Fibroblast of pulmonary artery (primary cell): ENCODE measurements at regions not wholly inside any gene's neighbourhood (a gene's known extent, or its start where the extent isn't known, plus 50 kb on each side); places are given as distances from the start of the nearest gene placed in this dataset.

ENCODE experiments used
- DNase-seq: peaks from one replicate; pipeline ENCODE4 v3.0.0-alpha.2; 2010; ENCODE audit warnings: low read depth
- H3K4me3 ChIP-seq: replicated peaks from 2 replicates; pipeline ENCODE4 v1.5.1; 2011; ENCODE audit warnings: low read depth, mild to moderate bottlenecking, control low read depth, low read length, moderate library complexity
- CTCF ChIP-seq: IDR thresholded peaks from 2 replicates; pipeline ENCODE4 v1.5.1; 2011; ENCODE audit warnings: mild to moderate bottlenecking, control low read depth, low read length, inconsistent platforms; ENCODE audit errors: missing control alignments

DNA sequence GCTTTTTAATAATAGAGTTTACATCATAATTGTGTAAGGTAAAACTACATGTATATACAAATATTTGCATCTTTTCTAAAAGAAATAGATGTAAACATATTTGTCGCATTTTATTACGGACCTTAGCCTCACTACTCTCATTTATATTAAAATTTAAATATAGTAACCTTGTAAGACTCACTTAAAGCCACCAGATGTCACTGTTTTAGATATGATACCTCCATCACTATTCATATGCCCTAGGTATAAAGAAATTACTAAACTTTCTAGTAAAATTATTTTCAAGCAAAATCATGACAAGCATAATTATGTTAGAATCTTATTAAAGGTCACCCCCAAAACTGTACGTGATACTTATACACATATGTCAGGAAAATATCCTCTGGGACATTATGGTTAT lies 674.3 kb upstream of the REG3G start:
- H3K4me3 ChIP-seq: no peak overlapping the region
- no peak for TF ChIP-seq CTCF
- DNase-seq: peak; percentile 1

DNA sequence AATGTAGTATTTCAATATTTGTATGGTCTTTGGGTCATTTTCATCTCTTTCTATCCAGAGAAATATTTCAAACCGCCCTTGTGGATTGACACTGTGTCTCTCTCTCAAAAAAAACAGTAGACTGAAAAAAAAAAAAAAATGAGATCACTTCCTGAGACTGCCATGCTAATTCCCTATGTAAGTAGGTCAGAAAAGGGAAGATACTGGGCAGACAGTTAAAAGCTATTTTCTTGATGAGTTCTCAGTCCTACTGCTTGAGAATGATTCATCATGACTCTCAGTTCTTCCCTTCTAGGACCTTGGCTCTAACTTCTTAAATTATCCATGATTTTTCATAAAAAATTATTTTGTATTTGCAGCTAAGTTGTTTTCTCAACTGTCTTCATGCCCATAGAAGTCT lies 672.3 kb upstream of the REG3G start:
- no peak for TF ChIP-seq CTCF
- no peak overlapping the region for H3K4me3 ChIP-seq
- DNase-seq: no peak

DNA sequence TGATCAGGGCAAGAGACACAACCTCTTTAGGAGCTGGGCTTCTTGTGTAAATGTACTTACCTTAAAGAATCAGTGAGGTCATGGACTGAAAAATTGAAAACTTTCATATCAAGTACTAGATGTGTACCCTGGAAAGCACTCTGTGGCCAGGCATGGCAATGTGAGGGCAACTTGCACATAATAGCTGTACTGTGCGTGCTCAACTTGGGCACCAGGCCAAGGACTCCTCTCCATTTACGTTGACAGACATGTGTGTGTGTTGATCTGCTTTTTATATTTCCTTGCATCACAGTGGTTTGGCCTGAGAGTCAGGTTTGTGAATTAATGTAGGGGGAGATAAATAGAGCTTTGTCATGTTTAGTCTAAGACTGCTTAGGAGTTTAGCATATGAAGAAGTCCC lies 669.5 kb upstream of the REG3G start:
- DNase-seq: no peak
- H3K4me3 ChIP-seq: no peak overlapping the region
- no peak for TF ChIP-seq CTCF

- DNase-seq: no peak
- H3K4me3 ChIP-seq: no peak overlapping the region
- no peak for TF ChIP-seq CTCF
Measured at GRCh38 chr2:78383576-78383975, 641.9 kb upstream of the REG3G start.

DNA sequence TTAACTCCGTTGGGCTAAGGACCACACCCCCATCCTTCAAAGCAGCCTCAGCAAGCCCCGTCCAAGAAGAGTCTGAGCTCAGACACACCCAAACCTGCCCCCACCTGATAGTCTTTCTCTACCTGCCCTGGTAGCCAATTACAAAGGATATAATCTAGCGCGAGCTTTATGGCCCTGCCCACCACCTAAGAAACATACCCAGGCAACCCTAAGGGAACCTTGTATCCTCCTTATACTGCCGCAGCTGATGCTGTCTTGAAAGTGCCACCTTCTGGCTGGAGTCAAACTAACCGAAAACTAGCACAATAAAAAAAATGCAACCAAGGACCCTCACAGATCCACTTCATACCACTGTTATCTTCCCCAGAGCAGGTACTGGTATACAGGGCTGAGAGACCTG lies 628.3 kb upstream of the REG3G start:
- DNase-seq: no peak
- no peak for TF ChIP-seq CTCF
- H3K4me3 ChIP-seq: no peak overlapping the region

DNA sequence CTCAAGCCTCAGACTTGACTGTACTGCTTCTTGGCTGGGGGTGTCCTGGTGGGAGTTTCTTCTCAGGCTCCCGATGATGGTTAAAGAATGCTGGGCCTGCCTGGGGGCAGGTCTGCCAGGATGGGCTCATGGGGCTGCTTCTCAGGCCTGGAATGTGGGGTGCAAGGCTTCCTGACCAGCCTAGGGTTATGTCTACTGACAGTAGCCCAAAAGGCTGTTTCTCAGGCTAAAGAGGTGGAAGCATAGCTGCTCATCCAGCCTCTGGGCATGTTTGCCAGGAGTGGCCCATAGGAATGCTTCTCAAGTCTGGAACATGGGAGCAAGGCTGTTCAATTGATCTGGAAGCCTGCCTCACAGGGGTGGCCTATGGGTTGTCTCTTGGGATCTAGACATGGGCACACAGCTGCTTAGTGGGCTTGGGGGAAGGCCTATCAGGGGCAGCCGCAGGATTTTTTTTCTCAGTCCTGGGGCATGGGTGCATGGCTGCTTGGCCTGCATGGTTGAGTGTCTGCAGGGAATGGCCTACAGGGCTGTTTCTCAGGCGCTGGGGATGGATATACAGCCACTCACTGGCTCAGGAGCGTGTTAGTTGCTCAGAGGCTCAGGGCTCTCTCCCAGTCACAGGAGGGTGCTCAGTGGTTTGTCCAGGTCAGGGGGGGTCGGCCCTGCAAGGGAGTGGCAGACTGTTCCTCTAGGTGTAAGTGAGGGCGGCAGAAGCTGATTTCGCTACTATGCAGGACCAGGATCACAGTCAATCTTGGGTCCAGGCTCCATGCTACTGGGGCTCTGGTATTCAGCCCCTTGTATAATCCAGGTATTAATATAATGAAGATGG lies 617.3 kb upstream of the REG3G start:
- DNase-seq: no peak
- TF ChIP-seq CTCF: no peak
- no peak overlapping the region for H3K4me3 ChIP-seq

GRCh38 chr2:78408795-78409118 lies 616.7 kb upstream of the REG3G start:
- TF ChIP-seq CTCF: no peak

More at GRCh38 chr2:78408795-78409118, 616.7 kb upstream of the REG3G start:
- H3K4me3 ChIP-seq: no peak overlapping the region
- no peak for DNase-seq
